ENCODE measurements at regions not wholly inside any gene's neighbourhood (a gene's known extent, or its start where the extent isn't known, plus 50 kb on each side); places are given as distances from the start of the nearest gene placed in this dataset.

- Histone ChIP-seq H3K36me3 (ENCODE audit: control insufficient read depth in 1 of 2, insufficient read depth in 2 of 2, low read length in 2 of 2) (no peaks in the 10 kb centered on the region), H3K79me1 (ENCODE audit: low read length) (no peaks in the 10 kb centered on the region), H2AFZ (ENCODE audit: insufficient read depth, low read length, poor library complexity) (no peak overlapping the region), H3K27me3 (ENCODE audit: insufficient read depth, low read length) (no peaks in the 10 kb centered on the region), H4K91ac (ENCODE audit: low read depth, low read length) (no peak overlapping the region), H3K4me1 (ENCODE audit: control insufficient read depth in 1 of 2, insufficient read depth in 2 of 2, low read length in 2 of 2) (no peaks in the 10 kb centered on the region), H3K23ac (ENCODE audit: low read length) (no peak overlapping the region), H3K27ac (ENCODE audit: low read depth, low read length) (no peak overlapping the region), H3K4ac (ENCODE audit: low read depth, low read length) (no peak overlapping the region), H4K8ac (ENCODE audit: low read depth, low read length) (no peak overlapping the region), H3K9me3 (ENCODE audit: insufficient read depth, low read depth, low read length) (peaks cover 4% of the 10 kb centered on the region), H4K12ac (ENCODE audit: low read depth, low read length) (no peak overlapping the region), H3K9ac (ENCODE audit: low read length) (no peak overlapping the region), H3K79me2 (ENCODE audit: control insufficient read depth, insufficient read depth, low read length, poor library complexity) (no peaks in the 10 kb centered on the region), H2BK5ac (ENCODE audit: low read depth, low read length, poor library complexity) (no peak overlapping the region), H3K18ac (ENCODE audit: low read length) (no peak overlapping the region), H3K4me3 (ENCODE audit: low read depth, low read length) (no peak overlapping the region), H2AK5ac (ENCODE audit: low read length) (no peak overlapping the region), H3K14ac (ENCODE audit: low read length) (no peak overlapping the region), H2BK12ac (ENCODE audit: low read length) (no peak overlapping the region), H2BK120ac (ENCODE audit: insufficient read depth, low read length, poor library complexity) (no peak overlapping the region), H3K4me2 (ENCODE audit: low read length) (no peak overlapping the region)
- WGBS (ENCODE audit: extremely low coverage, insufficient coverage, insufficient read length), result no CpG with 5 or more reads among the region's 2 CpGs
- DNase-seq, result no peak
Measured at GRCh38 chr5:15085671-15086070, 214.1 kb upstream of the ANKH start.

- Histone ChIP-seq H3K9me3 (ENCODE audit: insufficient read depth, low read depth, low read length) (peaks cover 2% of the 10 kb centered on the region), H2BK5ac (ENCODE audit: low read depth, low read length, poor library complexity) (no peak overlapping the region), H2AFZ (ENCODE audit: insufficient read depth, low read length, poor library complexity) (no peak overlapping the region), H2BK120ac (ENCODE audit: insufficient read depth, low read length, poor library complexity) (no peak overlapping the region), H3K4ac (ENCODE audit: low read depth, low read length) (no peak overlapping the region), H3K36me3 (ENCODE audit: control insufficient read depth in 1 of 2, insufficient read depth in 2 of 2, low read length in 2 of 2) (no peaks in the 10 kb centered on the region), H3K18ac (ENCODE audit: low read length) (no peak overlapping the region), H2BK12ac (ENCODE audit: low read length) (no peak overlapping the region), H3K27ac (ENCODE audit: low read depth, low read length) (no peak overlapping the region), H3K9ac (ENCODE audit: low read length) (no peak overlapping the region), H3K79me1 (ENCODE audit: low read length) (no peaks in the 10 kb centered on the region), H3K14ac (ENCODE audit: low read length) (no peak overlapping the region), H2AK5ac (ENCODE audit: low read length) (no peak overlapping the region), H3K4me1 (ENCODE audit: control insufficient read depth in 1 of 2, insufficient read depth in 2 of 2, low read length in 2 of 2) (no peaks in the 10 kb centered on the region), H4K12ac (ENCODE audit: low read depth, low read length) (no peak overlapping the region), H4K91ac (ENCODE audit: low read depth, low read length) (no peak overlapping the region), H3K23ac (ENCODE audit: low read length) (no peak overlapping the region), H3K4me3 (ENCODE audit: low read depth, low read length) (no peak overlapping the region), H3K79me2 (ENCODE audit: control insufficient read depth, insufficient read depth, low read length, poor library complexity) (no peaks in the 10 kb centered on the region), H3K27me3 (ENCODE audit: insufficient read depth, low read length) (no peaks in the 10 kb centered on the region), H4K8ac (ENCODE audit: low read depth, low read length) (peak overlapping the region; percentile 18), H3K4me2 (ENCODE audit: low read length) (no peak overlapping the region)
- WGBS (ENCODE audit: extremely low coverage, insufficient coverage, insufficient read length), result no CpG with 5 or more reads among the region's 4 CpGs
- DNase-seq, result peak; percentile 90 to 93
Measured at GRCh38 chr5:15082096-15082495, 210.5 kb upstream of the ANKH start.

- H3K23ac ChIP-seq (ENCODE audit: low read length), result no peak overlapping the region
- H3K27me3 ChIP-seq (ENCODE audit: insufficient read depth, low read length), result no peaks in the 10 kb centered on the region
- no peak overlapping the region for H3K4me3 ChIP-seq (ENCODE audit: low read depth, low read length)
- H3K27ac ChIP-seq (ENCODE audit: low read depth, low read length), result no peak overlapping the region
- H3K79me1 ChIP-seq (ENCODE audit: low read length), result no peaks in the 10 kb centered on the region
- no peaks in the 10 kb centered on the region for H3K4me1 ChIP-seq (ENCODE audit: control insufficient read depth in 1 of 2, insufficient read depth in 2 of 2, low read length in 2 of 2)
- H2AK5ac ChIP-seq (ENCODE audit: low read length), result no peak overlapping the region
- no peak overlapping the region for H2AFZ ChIP-seq (ENCODE audit: insufficient read depth, low read length, poor library complexity)
- H3K14ac ChIP-seq (ENCODE audit: low read length), result no peak overlapping the region
- peaks cover 2% of the 10 kb centered on the region for H3K9me3 ChIP-seq (ENCODE audit: insufficient read depth, low read depth, low read length)
- no peak overlapping the region for H3K4me2 ChIP-seq (ENCODE audit: low read length)
- H2BK12ac ChIP-seq (ENCODE audit: low read length), result no peak overlapping the region
- no peak for DNase-seq
- no peak overlapping the region for H4K91ac ChIP-seq (ENCODE audit: low read depth, low read length)
- no peak overlapping the region for H3K9ac ChIP-seq (ENCODE audit: low read length)
- WGBS (ENCODE audit: extremely low coverage, insufficient coverage, insufficient read length), result no CpG with 5 or more reads among the region's 1 CpG
- no peak overlapping the region for H4K8ac ChIP-seq (ENCODE audit: low read depth, low read length)
- H3K36me3 ChIP-seq (ENCODE audit: control insufficient read depth in 1 of 2, insufficient read depth in 2 of 2, low read length in 2 of 2), result no peaks in the 10 kb centered on the region
- H2BK120ac ChIP-seq (ENCODE audit: insufficient read depth, low read length, poor library complexity), result no peak overlapping the region
- H3K18ac ChIP-seq (ENCODE audit: low read length), result no peak overlapping the region
- H3K79me2 ChIP-seq (ENCODE audit: control insufficient read depth, insufficient read depth, low read length, poor library complexity), result no peaks in the 10 kb centered on the region
- H3K4ac ChIP-seq (ENCODE audit: low read depth, low read length), result no peak overlapping the region
- no peak overlapping the region for H2BK5ac ChIP-seq (ENCODE audit: low read depth, low read length, poor library complexity)
- H4K12ac ChIP-seq (ENCODE audit: low read depth, low read length), result no peak overlapping the region
Measured at GRCh38 chr5:15080219-15080618, 208.6 kb upstream of the ANKH start.

- Histone ChIP-seq H3K4me1 (ENCODE audit: control insufficient read depth in 1 of 2, insufficient read depth in 2 of 2, low read length in 2 of 2) (peaks cover 2 to 3% of the 10 kb centered on the region in 2 experiments), H3K9ac (ENCODE audit: low read length) (no peak overlapping the region), H2AFZ (ENCODE audit: insufficient read depth, low read length, poor library complexity) (no peak overlapping the region), H3K36me3 (ENCODE audit: control insufficient read depth in 1 of 2, insufficient read depth in 2 of 2, low read length in 2 of 2) (no peaks in the 10 kb centered on the region), H3K4me2 (ENCODE audit: low read length) (no peak overlapping the region), H3K18ac (ENCODE audit: low read length) (no peak overlapping the region), H3K27me3 (ENCODE audit: insufficient read depth, low read length) (no peaks in the 10 kb centered on the region), H3K4me3 (ENCODE audit: low read depth, low read length) (no peak overlapping the region), H3K27ac (ENCODE audit: low read depth, low read length) (no peak overlapping the region), H3K79me2 (ENCODE audit: control insufficient read depth, insufficient read depth, low read length, poor library complexity) (no peaks in the 10 kb centered on the region), H3K23ac (ENCODE audit: low read length) (no peak overlapping the region), H3K14ac (ENCODE audit: low read length) (no peak overlapping the region), H4K91ac (ENCODE audit: low read depth, low read length) (no peak overlapping the region), H2BK5ac (ENCODE audit: low read depth, low read length, poor library complexity) (no peak overlapping the region), H3K9me3 (ENCODE audit: insufficient read depth, low read depth, low read length) (peaks cover 2% of the 10 kb centered on the region), H4K8ac (ENCODE audit: low read depth, low read length) (no peak overlapping the region), H2AK5ac (ENCODE audit: low read length) (no peak overlapping the region), H4K12ac (ENCODE audit: low read depth, low read length) (no peak overlapping the region), H3K4ac (ENCODE audit: low read depth, low read length) (no peak overlapping the region), H2BK12ac (ENCODE audit: low read length) (no peak overlapping the region), H3K79me1 (ENCODE audit: low read length) (no peaks in the 10 kb centered on the region), H2BK120ac (ENCODE audit: insufficient read depth, low read length, poor library complexity) (no peak overlapping the region)
- no CpG with 5 or more reads among the region's 3 CpGs for WGBS (ENCODE audit: extremely low coverage, insufficient coverage, insufficient read length)
- no peak for DNase-seq
Measured at GRCh38 chr5:15079566-15079965, 208.0 kb upstream of the ANKH start.
